K562 (cell line): ENCODE measurements at regions not wholly inside any gene's neighbourhood (a gene's known extent, or its start where the extent isn't known, plus 50 kb on each side); places are given as distances from the start of the nearest gene placed in this dataset.

Experiments used
- ETS1 ChIP-seq: conservative IDR thresholded peaks from 2 replicates; pipeline ENCODE4 v1.6.1; 2011; ENCODE audit warnings: low read depth, mild to moderate bottlenecking, low read length; ENCODE audit not compliant: control insufficient read depth
- EZH2 ChIP-seq: IDR thresholded peaks from 2 replicates; pipeline ENCODE4 v1.6.1; 2012; ENCODE audit warnings: low read depth, mild to moderate bottlenecking, inconsistent platforms, low read length, borderline replicate concordance
- GATAD2A ChIP-seq: fragments of 450-650 bp; IDR thresholded peaks from 2 replicates; pipeline ENCODE4 v1.6.1; 2017
- HOXB6 ChIP-seq: fragments of 250-450 bp; sonication (Bioruptor Pico); IDR thresholded peaks from 2 replicates; pipeline ENCODE4 v1.5.1; 2022; ENCODE audit warnings: mild to moderate bottlenecking, borderline replicate concordance
- NFIC ChIP-seq: fragments of 450-650 bp; IDR thresholded peaks from 2 replicates; pipeline ENCODE4 v1.6.1; 2017; ENCODE audit warnings: mild to moderate bottlenecking, inconsistent platforms
- TAF1 ChIP-seq: IDR thresholded peaks from 2 replicates; pipeline ENCODE4 v1.6.1; 2011; ENCODE audit warnings: mild to moderate bottlenecking, low read length, moderate library complexity; ENCODE audit not compliant: insufficient read depth, control insufficient read depth, severe bottlenecking; ENCODE audit errors: extremely low read depth
- ZBTB40 ChIP-seq, 2 experiments: fragments of 450-650 bp in 1 of 2; sonication (generic) in 1 of 2; formaldehyde crosslinking in 1 of 2; IDR thresholded peaks; 2 replicates each; pipeline versions ENCODE4 v1.7.1 to v1.9.0; 2016 to 2022; ENCODE audit warnings: inconsistent platforms in 1 of 2, mild to moderate bottlenecking in 1 of 2, missing genetic modification reagents in 1 of 2
- ZC3H4 ChIP-seq: sonication (generic); formaldehyde crosslinking; IDR thresholded peaks from 2 replicates; pipeline ENCODE4 v1.9.0; 2021; ENCODE audit warnings: missing genetic modification reagents, borderline replicate concordance
- TF ChIP-seq, protein P1 (sequence below), 3 experiments: IDR thresholded peaks in 2 of 3; conservative IDR thresholded peaks in 1 of 3; 2 replicates each; pipeline ENCODE4 v1.5.1; 2011 to 2012; ENCODE audit warnings: low read length in 3 of 3, mild to moderate bottlenecking in 3 of 3, control low read depth in 2 of 3, improper control_type of control experiment in 1 of 3, inconsistent platforms in 1 of 3, low read depth in 1 of 3, mixed read lengths in 1 of 3, moderate library complexity in 1 of 3; ENCODE audit not compliant: insufficient read depth in 2 of 3
- TF ChIP-seq, protein P2 (sequence below), 2 experiments: fragments of 450-650 bp; formaldehyde crosslinking in 1 of 2; IDR thresholded peaks; 2 replicates each; pipeline versions ENCODE4 v1.4.0 to v1.6.1; 2014 to 2020; ENCODE audit warnings: mild to moderate bottlenecking in 2 of 2, borderline replicate concordance in 1 of 2, low read depth in 1 of 2

DNA sequence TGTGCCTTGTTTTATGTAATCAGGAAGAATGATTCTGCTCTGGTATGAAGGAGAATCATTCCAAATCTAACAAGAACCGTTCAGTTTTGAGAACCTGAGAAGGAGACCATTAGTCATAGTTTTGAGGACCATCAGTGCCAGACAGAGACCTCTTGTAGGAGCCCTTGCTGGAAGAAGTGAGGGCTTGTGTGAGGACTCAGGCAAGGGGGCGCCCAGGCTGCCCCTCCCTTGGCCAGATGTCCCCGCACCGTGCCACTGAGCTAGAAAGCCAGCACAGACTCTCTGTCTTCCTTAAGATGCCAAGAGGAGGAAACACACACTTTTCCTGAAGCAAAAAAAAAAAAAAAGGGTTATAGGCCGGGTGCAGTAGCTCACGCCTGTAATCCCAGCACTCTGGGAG, 55.7 kb upstream of the SLC39A10 start:
- TF ChIP-seq, protein P1, sequence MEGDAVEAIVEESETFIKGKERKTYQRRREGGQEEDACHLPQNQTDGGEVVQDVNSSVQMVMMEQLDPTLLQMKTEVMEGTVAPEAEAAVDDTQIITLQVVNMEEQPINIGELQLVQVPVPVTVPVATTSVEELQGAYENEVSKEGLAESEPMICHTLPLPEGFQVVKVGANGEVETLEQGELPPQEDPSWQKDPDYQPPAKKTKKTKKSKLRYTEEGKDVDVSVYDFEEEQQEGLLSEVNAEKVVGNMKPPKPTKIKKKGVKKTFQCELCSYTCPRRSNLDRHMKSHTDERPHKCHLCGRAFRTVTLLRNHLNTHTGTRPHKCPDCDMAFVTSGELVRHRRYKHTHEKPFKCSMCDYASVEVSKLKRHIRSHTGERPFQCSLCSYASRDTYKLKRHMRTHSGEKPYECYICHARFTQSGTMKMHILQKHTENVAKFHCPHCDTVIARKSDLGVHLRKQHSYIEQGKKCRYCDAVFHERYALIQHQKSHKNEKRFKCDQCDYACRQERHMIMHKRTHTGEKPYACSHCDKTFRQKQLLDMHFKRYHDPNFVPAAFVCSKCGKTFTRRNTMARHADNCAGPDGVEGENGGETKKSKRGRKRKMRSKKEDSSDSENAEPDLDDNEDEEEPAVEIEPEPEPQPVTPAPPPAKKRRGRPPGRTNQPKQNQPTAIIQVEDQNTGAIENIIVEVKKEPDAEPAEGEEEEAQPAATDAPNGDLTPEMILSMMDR (IDR thresholded peaks at IDR 0.05 in 2 of 3, conservative IDR thresholded peaks at IDR 0.05 in 1 of 3; ENCODE audit: insufficient read depth in 2 of 3, low read depth in 1 of 3, low read length in 3 of 3), result no peak
- TF ChIP-seq ETS1 (no peak), NFIC (no peak), ZBTB40 (IDR thresholded peaks at IDR 0.05) (no peak), ZBTB40 (CRISPR knock-in tag; IDR thresholded peaks at IDR 0.05) (no peak), TAF1 (no peak), HOXB6 (CRISPR knock-in tag) (no peak), EZH2 (no peak), GATAD2A (no peak), ZC3H4 (no peak)
- TF ChIP-seq, protein P2, sequence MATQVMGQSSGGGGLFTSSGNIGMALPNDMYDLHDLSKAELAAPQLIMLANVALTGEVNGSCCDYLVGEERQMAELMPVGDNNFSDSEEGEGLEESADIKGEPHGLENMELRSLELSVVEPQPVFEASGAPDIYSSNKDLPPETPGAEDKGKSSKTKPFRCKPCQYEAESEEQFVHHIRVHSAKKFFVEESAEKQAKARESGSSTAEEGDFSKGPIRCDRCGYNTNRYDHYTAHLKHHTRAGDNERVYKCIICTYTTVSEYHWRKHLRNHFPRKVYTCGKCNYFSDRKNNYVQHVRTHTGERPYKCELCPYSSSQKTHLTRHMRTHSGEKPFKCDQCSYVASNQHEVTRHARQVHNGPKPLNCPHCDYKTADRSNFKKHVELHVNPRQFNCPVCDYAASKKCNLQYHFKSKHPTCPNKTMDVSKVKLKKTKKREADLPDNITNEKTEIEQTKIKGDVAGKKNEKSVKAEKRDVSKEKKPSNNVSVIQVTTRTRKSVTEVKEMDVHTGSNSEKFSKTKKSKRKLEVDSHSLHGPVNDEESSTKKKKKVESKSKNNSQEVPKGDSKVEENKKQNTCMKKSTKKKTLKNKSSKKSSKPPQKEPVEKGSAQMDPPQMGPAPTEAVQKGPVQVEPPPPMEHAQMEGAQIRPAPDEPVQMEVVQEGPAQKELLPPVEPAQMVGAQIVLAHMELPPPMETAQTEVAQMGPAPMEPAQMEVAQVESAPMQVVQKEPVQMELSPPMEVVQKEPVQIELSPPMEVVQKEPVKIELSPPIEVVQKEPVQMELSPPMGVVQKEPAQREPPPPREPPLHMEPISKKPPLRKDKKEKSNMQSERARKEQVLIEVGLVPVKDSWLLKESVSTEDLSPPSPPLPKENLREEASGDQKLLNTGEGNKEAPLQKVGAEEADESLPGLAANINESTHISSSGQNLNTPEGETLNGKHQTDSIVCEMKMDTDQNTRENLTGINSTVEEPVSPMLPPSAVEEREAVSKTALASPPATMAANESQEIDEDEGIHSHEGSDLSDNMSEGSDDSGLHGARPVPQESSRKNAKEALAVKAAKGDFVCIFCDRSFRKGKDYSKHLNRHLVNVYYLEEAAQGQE (IDR thresholded peaks at IDR 0.05; ENCODE audit: borderline replicate concordance), result no peak
- TF ChIP-seq, protein P2 (CRISPR knock-in tag; IDR thresholded peaks at IDR 0.05; ENCODE audit: low read depth), result no peak
